Mucosa of descending colon (tissue), 3 donors: ENCODE measurements at regions not wholly inside any gene's neighbourhood (a gene's known extent, or its start where the extent isn't known, plus 50 kb on each side); places are given as distances from the start of the nearest gene placed in this dataset.

Source experiments
- ATAC-seq: fragments of 200-7000 bp; cut with Tn5 transposase; one replicate; pipeline ENCODE4 v1.9.1; 2020; ENCODE audit warnings: mild to moderate bottlenecking, moderate library complexity
- DNase-seq, 3 donors: peaks; one replicate each; pipeline ENCODE4 v3.0.0-alpha.2; 2020
- H3K36me3 ChIP-seq: fragments of 200-600 bp; one replicate; pipeline ENCODE4 v1.8.0; 2021; ENCODE audit warnings: low read depth, mild to moderate bottlenecking
- H3K4me1 ChIP-seq: fragments of 200-600 bp; one replicate; pipeline ENCODE4 v1.8.0; 2021; ENCODE audit warnings: low read depth, mild to moderate bottlenecking
- H3K4me3 ChIP-seq: fragments of 200-600 bp; one replicate; pipeline ENCODE4 v1.8.0; 2021; ENCODE audit warnings: mild to moderate bottlenecking
- H3K9me3 ChIP-seq: fragments of 200-600 bp; one replicate; pipeline ENCODE4 v1.8.0; 2021; ENCODE audit warnings: mild to moderate bottlenecking
- intact Hi-C, 2 donors: fragments of 100-400 bp; cut with DNase I in 1 of 2; cut with micrococcal nuclease in 1 of 2; formaldehyde crosslinking; loops; one replicate each; pipeline versions ENCODE4 v1.11.0 to v1.11.1; 2022; cut with DNase I, micrococcal nuclease
- TF ChIP-seq, protein P1 (sequence below): fragments of 200-600 bp; IDR thresholded peaks from one replicate; pipeline ENCODE4 v1.8.0; 2022; ENCODE audit warnings: antibody characterized with exemption, mild to moderate bottlenecking
- donor health status: DM: no; HTN: no; CAD: no; lungs with moderate emphysema.
- donor health status: DM: no; HTN: no; CAD: no.
- donor health status: DM: no; HTN: yes; CAD: no.

GRCh38 chr21:35749904-35750303 lies 310.4 kb downstream of the SETD4 start:
- Histone ChIP-seq H3K4me3 (no peak overlapping the region), H3K9me3 (no peaks in the 10 kb centered on the region), H3K36me3 (no peaks in the 10 kb centered on the region), H3K4me1 (no peaks in the 10 kb centered on the region)
- intact Hi-C loops: no loop called here
- DNase-seq: no peak
- TF ChIP-seq, protein P1, sequence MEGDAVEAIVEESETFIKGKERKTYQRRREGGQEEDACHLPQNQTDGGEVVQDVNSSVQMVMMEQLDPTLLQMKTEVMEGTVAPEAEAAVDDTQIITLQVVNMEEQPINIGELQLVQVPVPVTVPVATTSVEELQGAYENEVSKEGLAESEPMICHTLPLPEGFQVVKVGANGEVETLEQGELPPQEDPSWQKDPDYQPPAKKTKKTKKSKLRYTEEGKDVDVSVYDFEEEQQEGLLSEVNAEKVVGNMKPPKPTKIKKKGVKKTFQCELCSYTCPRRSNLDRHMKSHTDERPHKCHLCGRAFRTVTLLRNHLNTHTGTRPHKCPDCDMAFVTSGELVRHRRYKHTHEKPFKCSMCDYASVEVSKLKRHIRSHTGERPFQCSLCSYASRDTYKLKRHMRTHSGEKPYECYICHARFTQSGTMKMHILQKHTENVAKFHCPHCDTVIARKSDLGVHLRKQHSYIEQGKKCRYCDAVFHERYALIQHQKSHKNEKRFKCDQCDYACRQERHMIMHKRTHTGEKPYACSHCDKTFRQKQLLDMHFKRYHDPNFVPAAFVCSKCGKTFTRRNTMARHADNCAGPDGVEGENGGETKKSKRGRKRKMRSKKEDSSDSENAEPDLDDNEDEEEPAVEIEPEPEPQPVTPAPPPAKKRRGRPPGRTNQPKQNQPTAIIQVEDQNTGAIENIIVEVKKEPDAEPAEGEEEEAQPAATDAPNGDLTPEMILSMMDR: no peak
- no peak for ATAC-seq

DNA sequence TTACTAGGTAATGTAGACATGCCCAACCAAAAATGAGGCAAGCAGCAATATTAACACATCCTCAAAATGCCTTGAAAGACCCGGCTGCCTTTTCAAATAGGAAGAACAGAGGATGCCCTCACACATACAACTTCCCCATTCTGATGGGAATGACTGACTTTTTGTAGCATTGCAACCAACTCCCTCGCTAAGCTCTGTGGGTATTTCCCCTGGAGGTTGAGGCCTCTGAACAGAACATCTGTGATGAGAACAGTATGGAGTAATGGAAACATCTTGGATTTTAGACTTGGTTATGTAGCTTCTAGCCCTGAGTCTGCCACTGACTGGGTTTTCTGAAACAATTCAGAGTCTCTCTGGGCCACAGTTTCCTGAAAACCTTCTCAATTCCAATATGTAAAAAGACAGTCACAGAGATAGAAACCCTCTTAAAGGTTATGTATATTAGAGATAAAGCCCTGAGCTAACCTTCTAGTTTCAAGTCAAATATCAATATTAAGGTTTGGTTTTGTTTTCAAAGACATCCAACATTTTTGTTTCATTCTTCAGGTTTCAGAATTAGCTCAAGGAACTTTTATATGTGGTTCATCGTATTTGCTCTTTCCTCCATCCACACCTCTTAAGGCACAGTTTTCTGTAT lies 311.5 kb downstream of the SETD4 start:
- no peak overlapping the region for H3K4me3 ChIP-seq
- no peak for ATAC-seq

DNA sequence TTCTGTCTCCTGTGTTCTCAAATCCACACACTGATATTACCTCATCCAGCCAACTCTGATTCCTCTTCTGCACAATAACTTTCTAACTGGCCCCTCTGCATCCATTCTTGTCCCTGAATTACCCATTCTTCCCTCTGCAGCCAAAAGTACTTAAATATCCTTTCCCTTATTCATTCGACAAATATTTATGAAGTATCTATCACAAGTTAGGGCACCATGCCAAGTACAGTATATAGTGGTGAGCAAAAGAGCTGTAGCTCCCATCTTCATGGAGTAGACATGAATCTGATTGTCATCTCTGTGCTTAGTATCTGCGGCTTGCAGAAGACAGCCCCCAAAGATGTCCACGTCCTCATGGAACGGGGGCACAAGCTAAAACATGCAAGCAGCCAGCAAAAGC lies 316.8 kb downstream of the SETD4 start:
- intact Hi-C loops: no loop called here
- Histone ChIP-seq H3K4me1 (no peaks in the 10 kb centered on the region), H3K36me3 (no peaks in the 10 kb centered on the region), H3K9me3 (peaks cover 7% of the 10 kb centered on the region), H3K4me3 (no peak overlapping the region)
- ATAC-seq (no peak), DNase-seq (no peak)
- TF ChIP-seq, protein P1: no peak

More for the DNA sequence above, 311.5 kb downstream of the SETD4 start:
- intact Hi-C loops: no loop called here
- no peak for DNase-seq
- no peaks in the 10 kb centered on the region for H3K9me3 ChIP-seq
- TF ChIP-seq, protein P1: no peak
- no peaks in the 10 kb centered on the region for H3K4me1 ChIP-seq
- no peaks in the 10 kb centered on the region for H3K36me3 ChIP-seq

DNA sequence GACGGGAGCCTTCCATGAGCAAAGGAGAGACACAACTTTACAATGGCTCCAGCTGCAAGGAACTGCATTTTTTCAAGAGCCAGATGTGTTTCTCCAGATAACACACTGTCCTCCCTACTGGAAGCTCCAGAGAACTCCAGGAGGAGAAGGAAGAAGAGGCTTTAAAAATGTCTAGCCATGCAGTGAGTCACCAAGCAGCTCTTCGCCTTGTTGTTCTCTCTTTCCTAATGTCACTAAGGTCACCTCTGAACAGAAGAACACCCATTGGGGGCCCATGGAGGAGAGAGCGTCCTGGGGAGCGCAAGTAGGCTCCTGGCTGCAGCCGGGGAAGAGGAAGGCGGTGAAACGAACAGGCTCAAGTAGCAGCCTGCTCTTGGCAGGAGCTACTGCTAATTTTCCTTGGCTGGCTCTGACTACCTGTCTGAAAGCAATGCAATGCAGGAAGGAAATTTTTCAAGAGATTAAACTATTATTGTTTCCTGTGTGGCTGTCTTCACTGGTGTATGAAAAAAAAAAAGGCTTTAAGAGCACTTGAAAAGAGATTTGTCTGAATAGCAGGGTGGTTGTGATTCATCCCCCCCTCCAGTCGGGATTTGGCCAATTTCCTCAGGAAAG lies 321.9 kb downstream of the SETD4 start:
- TF ChIP-seq, protein P1: no peak
- Histone ChIP-seq H3K4me1 (no peaks in the 10 kb centered on the region), H3K9me3 (peaks cover 7% of the 10 kb centered on the region), H3K4me3 (no peak overlapping the region), H3K36me3 (no peaks in the 10 kb centered on the region)
- ATAC-seq (no peak), DNase-seq (no peak)
- intact Hi-C loops: no loop called here

DNA sequence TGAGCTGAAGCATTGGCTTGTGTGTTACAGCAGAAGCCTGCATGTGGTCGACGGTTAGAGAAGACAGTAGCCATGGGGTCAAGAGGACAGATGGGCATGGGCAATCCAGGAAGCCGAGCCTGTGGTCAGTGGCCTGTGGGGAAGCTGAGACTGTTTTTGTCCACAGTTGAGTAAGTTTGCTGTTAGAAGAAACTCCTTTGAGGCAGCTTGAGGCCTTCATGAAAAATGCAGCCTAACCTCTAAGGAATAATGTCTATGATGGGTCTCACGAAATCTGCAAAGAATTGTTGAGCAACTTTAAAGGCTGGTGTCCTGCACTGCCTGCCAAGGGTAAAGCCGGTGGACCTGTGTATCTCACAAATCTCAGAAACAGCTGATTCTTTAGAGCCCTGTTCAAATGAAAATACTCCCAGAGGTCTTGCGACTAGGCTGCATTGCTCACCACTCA lies 322.4 kb downstream of the SETD4 start:
- TF ChIP-seq, protein P1: no peak
- intact Hi-C loops: no loop called here
- Histone ChIP-seq H3K4me1 (no peaks in the 10 kb centered on the region), H3K36me3 (no peaks in the 10 kb centered on the region), H3K9me3 (peaks cover 7% of the 10 kb centered on the region), H3K4me3 (no peak overlapping the region)
- no peak for ATAC-seq
- peak in 2 of 3 donors; percentile 6 to 47 for DNase-seq
